Fibroblast of upper back skin (primary cell): ENCODE measurements at regions not wholly inside any gene's neighbourhood (a gene's known extent, or its start where the extent isn't known, plus 50 kb on each side); places are given as distances from the start of the nearest gene placed in this dataset.
"Not testable (repeated sequence)": the region's sequence is repeated elsewhere in the genome, so short reads cannot be mapped to it uniquely, and the experiment has no call there.

Experiments used
- DNase-seq: peaks from one replicate; pipeline ENCODE4 v3.0.0-alpha.2; 2013

DNA sequence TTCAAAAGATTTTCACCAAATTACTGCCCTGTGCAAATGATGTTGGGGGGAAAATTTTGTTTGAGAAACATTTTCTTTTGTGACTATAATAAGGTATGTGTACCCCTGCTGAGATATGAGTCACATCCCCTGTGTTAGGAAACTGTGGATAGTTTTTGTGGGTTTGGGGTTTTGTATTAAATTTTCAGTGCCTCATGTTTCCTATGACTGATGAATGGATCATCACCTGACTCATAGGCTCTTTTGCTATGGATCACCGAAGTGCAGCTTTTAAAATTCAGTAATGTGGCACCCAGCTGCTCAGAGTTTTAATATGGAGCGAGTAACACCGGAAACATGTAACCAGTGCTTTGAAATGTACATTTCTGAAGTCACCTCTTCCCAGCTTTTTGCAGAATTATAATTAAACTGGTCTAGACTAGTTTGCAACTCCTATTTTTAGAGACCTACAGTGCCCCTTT, 167.4 kb upstream of the HMGA2 start:
- peak; percentile 99 for DNase-seq

DNA sequence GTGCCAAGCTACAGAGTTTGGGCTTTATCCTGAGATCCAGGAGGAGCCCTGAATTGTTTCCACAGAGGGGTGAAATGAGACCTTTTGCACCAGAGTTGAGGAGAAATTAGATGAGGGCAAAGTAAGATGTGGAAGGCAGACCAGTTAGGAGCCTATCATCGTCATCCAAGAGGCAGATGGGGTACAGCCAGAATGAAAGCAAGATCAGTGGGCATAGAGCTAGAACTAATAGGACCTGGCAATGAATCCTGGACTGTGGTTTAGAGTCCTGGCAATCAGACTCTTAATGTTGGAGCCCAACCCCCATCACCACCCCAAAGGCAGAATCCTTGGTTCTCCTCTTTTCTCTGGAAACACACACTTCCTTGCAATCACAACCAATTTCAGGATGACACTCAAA, 166.6 kb upstream of the HMGA2 start:
- no peak for DNase-seq

DNA sequence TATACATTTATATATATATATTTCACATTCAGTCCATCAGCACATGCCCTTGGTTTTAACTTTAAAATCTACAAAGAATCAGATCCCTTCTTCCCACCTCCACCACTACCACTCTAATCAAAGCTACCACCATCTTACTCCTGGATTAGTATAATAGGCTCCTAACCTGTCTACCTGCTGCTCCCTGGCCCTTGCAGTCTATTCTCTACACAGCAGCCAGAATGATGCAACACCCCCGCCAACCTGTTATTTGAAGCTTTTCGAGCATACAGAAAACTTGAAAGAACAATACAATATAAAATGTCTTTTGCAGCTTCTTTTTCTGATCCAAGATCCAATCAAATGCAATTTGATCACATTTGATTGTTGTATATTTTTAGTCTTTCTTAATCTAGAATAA, 165.9 kb upstream of the HMGA2 start:
- no peak for DNase-seq

DNA sequence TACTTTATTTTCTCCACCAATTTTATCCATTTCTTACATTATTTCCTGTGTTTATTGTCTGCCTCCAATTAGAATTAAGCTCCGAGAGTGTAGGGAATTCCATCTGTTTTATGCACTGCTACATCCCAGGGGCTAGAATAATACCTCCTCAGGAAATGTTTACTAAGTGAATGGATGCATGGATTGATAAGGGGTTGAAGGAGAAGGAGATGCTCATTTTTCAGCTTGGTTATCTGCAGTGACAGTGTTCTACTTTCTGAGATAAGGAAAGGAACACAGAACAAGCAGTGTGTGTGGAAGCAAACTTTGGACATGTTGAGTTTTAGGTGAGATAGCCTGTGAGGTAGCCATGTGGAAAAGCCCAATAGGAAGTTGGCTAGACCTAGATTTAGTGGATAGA, 164.6 kb upstream of the HMGA2 start:
- no peak for DNase-seq

DNA sequence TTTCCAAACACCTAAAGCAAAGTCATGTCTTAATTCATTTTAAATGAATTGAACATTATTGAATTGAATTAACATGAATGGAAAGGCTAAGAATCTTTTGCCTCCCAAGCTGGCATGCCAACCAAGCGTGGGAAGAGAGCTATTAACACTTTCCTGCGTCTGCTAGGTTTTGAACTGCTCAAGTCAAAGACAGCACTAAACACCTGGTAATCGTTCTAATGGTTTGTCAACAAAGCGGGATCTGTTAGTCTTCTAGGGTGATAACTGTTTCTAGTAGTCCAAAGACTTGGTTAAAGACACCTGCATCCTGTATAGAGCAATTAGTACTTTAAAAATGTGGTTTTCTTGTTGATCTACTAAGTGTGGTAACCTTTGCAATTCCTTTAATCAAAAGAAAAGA, 164.2 kb upstream of the HMGA2 start:
- DNase-seq: no peak

DNA sequence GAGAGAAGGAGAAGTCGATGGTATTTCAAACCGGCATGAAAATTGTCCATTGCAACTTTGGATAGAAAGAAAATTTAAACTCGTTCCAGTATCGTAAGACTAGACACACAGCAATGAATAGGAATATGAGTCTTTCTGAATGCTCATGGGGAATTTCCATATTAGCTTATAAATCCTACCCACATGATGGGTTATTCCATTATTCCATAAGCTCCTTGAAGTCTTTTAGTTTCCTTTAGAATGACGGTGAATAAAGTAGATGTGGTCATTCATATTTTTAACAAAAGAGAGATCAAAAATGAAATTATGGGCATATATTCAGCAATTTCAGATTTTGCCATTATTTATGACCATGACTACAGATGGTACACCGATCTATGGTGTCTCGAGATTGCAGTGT, 163.4 kb upstream of the HMGA2 start:
- DNase-seq: no peak

DNA sequence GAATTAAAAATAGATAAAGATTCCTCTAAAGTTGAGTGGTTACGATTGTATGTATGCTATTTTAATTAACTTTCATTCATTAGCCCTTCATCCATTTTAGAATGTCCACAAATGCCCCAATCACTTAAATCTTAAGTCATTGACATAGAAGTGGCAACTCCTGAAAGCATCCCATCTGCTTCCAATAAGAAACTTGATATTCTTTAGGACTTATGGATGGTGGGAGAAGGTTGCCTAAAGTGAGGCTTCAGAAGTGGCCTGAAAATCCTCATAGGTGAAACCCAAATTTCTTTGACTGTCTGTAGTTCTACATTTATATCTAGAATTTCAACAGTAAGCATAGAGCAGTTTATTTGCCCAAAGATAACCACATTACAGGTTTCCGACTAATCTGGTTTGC, 161.7 kb upstream of the HMGA2 start:
- DNase-seq: no peak

DNA sequence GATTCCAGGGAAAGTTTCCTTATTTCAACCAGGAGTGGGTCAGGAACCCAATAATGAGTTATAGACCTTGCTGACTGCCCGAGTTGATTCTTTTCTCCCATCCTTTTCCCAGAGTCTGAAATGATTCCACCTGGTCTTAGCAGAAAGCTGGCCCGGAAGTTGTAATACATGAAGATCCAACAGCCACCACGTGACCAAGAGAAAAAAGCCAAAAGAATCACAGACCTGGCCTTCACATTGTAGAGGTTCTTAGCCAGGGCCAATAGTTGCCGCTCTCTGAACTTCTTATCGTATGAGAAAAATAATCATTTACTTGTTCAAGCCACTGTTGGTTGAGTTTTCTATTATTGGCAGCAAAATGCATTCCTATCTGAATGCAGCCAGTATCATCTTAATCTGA, 161.2 kb upstream of the HMGA2 start:
- no peak for DNase-seq

DNA sequence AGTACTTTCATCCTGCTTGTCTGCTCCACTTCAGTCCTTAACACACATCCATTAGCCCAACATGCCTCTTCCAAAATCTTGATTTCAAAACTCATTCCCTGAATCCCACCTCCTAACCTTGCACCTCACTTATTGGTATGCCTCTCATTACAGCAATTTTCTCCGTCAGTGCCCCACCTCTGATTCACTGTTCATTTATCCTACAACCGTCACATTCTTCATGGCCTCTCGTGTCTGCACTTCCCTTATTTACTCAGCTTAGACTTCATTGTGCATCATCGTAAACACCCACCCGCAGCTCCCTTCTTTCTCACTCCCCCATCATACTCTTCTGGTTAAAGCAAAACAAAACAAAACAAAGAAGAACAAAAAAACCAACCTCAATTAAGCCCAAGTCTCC, 160.6 kb upstream of the HMGA2 start:
- no peak for DNase-seq

DNA sequence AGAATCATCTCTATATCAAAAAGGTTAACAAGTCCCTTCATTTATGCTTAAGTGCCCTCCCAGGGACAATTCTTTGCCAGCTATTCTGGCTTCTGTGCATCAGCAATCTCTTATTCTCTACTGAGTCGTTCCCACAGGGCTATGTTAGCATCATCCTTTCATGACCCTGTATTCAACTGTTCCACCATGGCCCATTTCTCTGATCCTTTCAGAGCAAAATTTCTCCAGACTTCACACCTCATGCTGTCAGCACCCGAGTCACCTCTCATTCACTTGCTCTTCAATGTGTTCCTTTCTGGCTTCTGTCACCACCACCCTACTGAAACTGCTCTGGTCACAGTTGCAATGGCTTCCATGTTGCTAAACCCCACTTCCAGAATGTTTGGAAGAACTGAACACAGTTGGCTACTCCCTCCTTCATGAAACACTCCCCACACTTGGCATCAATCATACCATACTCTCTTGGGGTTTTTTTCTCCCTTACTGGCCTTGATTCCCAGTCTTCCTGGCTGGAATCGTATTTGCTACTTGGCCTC, 159.5 kb upstream of the HMGA2 start:
- no peak for DNase-seq

DNA sequence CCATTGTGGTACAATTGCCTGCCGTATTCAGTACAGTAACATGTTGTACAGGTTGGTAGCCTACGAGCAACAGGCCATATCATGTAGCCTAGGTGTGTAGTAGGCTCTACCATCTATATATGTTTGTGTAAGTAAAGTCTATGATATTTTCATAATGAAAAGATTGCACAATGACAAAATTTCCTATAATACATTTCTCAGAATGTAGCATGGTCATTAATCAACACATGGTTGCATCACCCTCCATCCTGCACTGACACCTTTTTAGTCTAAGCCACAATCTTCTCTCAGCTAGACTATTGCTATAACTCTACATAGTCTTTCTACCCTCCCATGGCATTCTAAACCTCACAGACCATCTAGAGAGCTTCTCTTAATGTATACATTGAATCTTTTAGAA, 158.5 kb upstream of the HMGA2 start:
- no peak for DNase-seq

DNA sequence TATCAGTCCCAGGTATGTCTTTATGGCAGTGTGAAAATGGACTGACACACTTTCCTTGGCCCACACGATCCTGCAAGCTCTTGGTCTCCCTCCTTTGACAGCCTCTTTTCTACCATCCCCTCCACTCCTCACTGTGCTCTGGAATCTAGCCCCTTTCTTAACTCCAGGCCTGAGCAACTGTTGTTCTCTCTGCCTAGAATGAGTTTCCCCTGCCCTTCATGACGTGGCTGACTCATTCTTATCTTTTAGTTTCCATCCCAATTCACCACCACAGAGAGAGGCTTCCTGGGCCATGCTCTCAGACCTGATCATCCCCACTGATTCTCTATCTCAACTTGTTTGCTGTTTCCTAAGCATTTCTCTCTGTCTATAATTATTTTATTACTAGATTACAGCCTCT, 157.4 kb upstream of the HMGA2 start:
- DNase-seq: peak; percentile 28

DNA sequence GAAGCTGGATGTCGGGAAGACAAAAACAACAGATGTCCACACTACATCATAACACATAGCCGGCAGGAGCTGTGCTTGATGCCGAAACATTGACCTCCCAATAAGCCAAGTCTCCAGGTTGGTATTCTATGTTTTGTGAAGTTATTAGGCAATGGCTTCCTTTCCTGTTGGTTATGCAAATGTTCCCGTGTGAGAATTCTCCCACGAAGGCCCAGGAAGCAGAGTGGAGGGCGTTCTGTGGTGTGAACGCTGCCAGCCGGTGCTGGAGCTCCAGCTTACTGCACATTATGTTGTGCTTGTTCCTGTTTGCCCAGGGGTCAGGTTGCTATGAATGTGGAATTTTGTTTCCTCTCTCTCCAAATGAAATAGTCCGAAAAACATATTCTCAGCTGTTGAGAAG, 156.4 kb upstream of the HMGA2 start:
- DNase-seq: no peak

DNA sequence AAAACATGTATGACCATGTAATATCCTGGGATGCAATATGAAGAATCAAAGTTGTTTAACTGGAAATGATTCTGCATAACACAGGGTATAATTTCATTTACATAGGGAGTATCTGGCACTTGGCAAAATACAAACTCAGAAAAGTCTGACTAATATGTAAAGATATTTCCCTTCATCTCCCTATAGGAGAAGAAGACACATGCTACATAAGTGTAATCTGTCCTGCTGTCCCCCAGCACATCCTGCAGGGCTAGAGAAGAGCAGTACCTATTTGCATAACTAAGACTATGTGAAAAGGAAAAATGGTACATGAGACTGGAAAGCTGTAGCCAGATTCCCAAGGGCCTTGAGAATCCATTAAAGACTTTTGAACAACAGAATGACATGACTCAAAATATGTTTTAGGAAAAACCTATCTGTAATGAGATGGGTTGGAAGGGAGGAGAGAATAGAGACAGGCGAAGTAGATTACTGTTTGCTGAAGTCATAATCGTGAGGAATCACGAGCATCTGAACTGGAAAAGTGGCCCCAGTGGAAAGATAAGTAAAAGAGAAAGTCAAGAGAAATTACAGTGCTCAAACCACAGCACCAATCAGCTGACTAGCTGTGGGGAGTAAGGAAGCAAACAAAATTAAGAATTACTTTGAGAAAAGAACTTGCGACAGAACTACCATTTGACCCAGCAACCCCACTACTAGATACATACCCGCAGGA, 155.1 kb upstream of the HMGA2 start:
- peak; percentile 60 for DNase-seq

DNA sequence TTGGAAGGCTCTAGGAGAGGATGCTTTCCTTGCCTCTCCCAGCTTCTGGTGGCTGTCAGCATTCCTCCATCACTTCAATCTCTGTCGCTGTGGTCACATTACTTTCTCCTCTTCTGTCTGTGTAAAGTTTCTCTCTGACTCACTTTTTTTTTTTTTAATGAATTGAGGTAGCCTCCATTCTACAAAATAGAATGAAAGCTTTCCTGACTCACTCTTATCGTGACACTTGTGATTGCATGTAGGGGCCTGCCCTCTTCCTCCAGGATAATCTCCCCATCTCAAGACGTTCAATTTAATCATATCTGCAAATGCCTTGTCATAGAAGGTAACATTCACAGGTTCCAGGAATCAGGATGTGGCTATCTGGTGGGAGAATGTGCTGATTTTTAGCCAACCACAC, 153.5 kb upstream of the HMGA2 start:
- peak; percentile 62 for DNase-seq

DNA sequence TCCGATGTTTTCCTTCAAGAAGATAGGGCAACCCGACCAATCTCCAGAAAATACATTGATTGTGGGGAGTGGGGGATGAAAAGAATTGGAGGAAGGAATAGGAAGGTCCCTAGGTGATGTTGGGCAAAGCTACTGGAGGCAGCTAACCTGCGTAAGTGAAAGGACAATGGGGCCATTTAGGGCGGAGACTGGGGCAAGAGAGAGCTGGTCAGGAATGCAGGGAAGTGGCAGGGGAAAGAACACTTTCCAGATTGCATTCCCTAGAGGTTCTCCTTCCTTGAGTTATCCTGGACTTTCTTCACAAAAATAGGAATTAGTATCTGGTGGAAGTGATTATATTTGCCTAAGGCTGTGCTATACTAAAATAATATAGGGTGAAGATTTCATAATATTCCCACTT, 151.8 kb upstream of the HMGA2 start:
- DNase-seq: no peak

DNA sequence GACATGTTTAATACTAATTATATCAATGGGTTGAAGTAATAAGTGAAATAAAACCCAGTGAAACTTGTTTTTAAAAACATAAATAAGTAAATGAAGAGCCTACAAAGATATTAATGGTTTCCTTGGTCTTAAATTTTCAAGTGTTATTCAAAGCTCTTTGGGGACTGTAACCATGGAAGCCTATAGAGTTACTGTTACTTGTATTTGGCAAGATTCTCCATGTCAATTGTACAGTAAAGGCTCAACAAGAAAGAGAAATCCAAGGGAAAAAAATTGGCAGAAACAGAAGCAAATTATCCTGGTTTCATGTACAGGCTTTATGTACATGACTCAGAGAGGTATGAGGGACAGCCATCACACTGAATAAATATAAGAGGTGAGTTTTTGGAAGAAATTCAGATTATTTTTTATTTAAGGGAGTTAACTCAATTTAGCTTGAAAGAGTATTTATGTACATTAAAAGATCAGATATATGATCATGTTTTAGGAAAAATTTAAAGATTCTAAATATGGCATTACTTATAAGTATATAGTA, 151.1 kb upstream of the HMGA2 start:
- peak; percentile 23 for DNase-seq

DNA sequence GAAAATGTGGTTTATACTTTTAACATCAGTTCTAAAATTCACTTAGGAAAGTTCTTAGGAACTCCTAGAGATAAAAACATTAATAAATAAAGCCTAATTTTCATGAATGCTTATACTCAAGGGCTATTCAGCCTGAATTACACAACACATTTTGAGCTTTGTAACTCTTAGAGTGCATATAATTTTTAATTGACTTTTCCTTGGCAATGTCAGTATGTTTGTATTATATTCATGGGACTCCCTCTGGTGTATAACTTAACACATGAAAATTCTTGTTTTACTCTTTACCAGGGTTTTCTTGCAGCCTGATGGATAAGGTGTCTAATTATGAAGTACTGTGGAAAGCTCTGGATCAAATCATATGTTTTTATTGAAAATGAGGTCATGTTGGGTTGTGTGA, 150.6 kb upstream of the HMGA2 start:
- peak; percentile 18 for DNase-seq

DNA sequence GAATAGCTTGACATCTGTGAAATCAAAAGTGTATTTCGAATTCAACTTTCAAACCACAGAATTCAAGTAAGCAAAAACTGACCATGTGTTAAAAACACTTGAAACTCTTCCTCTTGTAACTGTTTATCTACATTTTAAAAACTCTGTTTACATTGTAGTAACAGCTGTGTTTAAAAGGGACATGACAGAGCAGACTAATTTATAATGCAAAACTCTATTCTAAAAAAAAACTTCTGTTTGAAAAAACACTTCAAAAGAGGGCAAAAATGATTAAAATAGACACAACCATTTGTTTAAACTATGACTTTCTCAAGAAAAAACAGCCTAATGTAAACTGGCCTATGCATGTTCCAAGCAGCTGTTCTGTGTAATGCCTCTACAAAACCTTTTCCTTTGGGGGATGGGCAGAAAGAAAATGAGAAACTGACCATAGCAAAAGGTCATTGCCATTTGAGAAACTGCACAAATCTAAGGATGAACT, 149.1 kb upstream of the HMGA2 start:
- DNase-seq: no peak

DNA sequence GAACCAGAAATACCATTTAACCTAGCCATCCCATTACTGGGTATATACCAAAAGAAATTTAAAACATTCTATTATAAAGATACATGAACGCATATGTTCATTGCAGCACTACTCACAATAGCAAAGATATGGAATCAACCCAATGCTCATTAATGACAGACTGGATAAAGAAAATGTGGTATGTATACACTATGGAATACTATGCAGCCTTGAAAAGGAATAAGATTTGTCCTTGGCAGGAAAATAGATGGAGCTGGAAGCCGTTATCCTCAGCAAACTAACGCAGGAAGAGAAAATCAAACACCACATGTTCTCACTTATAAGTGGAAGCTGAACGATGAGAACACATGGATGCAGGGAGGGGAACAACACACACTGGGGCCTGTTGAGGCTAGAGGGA, 146.1 kb upstream of the HMGA2 start:
- DNase-seq: not testable (repeated sequence)

DNA sequence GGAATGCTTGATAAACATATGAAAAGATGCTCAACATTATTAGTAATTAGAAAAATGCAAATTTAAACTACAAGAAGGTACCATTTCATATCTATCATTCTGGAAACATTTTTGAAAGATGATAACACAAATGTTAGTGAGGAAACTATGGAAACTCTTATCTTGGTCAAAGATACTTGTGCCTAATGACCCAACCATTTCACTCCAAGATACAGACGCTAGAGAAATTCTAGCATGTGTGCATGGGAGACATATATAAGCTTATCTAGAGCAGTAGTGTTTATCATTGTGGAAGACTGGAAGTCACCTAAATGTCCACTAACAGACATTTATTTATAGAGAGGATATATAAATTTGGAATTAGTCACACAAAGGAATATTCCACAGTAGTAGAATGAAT, 143.1 kb upstream of the HMGA2 start:
- DNase-seq: no peak

DNA sequence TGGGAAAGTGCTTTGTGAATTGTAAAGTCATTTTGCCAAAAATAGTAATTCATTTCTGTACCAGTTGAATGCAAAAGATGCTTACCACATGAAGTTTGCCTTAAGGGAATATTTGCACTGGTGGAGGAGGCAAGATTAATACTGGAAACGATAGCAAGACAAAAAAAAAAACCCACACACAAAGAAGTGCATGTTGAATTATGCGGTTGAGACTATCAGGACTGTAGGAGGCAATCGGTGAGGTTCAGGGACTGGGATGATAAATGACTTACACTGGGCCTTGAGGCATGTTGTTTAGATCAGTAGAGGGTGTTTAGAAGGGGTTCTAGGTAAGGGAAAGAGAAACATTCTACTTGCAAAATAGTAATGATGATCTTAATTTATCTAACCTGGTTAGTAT, 142.2 kb upstream of the HMGA2 start:
- no peak for DNase-seq

DNA sequence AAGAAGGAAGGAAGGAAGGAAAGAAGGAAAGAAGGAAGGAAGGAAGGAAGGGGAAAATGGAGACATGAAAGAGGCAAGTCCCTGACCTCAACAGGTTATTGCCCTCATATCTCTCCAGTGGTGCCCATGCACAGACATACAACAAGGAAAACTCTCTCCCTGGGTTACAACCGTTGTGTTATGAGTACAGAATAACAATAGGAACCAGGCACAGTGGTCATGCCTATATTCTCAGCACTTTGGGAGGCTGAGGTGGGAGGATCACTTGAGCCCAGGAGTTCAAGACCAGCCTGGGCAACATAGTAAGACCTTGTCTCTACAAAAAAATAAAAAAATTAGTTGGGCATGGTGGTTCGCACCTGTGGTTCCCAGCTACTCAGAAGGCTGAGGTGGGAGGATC, 139.4 kb upstream of the HMGA2 start:
- DNase-seq: no peak

DNA sequence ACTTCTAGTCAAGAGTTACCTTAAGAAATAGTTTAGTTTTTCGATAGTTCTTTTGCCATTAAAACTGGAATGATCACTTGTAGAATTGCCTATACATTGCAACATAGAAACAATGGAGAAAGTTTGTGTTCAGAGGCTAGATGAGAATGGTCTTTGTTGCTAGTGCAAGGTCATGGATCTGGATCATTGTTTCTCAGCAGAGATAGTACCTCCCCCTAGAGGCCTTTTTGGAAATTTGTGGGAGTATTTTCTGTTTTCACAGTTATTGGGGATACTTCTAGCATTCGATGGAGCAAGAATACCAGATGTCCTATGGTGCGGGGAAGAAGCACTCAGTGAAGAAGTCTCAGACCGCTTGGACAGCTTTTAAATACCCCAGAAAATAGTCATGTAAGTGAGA, 138.8 kb upstream of the HMGA2 start:
- DNase-seq: peak; percentile 49

DNA sequence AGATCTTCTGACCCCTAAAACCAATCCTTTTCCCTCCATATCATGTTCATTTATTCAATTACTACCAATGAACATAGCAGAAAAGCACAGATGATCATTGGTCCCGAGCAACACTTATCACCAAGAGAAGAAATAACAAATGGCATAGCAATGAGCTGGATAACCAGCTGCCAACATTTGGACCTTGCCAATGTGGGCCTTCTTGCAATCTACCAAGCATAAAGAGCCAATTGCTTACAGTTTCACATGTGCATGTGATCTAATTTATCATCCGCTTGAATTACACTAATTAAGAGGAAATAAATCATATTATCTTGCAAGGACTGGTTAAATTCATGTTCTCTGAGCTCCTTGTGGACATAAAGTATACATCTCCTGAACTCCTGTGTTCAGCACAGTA, 134.8 kb upstream of the HMGA2 start:
- no peak for DNase-seq
